AG08396 (cell line): ENCODE measurements at regions not wholly inside any gene's neighbourhood (a gene's known extent, or its start where the extent isn't known, plus 50 kb on each side); places are given as distances from the start of the nearest gene placed in this dataset.

ENCODE experiments used
- DNase-seq: peaks from one replicate; pipeline ENCODE4 v3.0.0; 2012; ENCODE audit warnings: low spot score, mixed read lengths

DNA sequence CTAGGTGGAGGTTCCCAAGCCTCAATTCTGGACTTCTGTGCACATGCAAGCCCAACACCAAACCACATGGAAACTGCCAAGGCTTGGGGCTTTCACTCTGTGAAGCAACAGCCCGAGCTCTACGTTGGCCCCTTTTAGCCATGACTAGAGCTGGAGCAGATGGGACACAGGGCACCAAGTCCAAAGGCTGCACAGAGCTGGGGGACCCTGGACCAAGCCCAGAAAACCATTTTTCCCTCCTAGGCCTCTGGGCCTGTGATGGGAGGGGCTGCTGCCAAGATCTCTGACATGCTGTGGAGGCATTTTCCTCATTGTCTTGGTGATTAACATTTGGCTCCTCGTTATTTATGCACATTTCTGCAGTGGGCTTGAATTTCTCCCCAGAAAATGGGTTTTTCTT, 258.7 kb upstream of the ACTRT1 start:
- DNase-seq, result no peak

DNA sequence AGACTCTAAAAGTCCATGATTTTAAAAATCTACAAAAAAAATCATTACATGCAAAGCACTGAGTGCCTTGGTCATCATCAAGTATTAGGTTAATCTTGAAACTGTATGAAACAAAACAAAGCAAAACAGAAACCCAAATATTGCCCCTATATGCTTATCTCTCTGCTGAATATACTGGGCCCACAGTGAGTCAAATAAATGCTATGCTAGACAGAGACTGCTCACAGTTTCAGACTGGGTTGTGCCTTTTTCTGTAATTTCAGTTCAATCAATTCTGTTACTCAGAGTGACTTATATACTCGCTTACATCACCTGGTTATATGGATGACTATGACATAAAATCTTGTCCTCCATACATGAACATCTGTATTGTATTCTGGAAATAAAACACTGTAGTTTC, 257.1 kb upstream of the ACTRT1 start:
- DNase-seq, result no peak

DNA sequence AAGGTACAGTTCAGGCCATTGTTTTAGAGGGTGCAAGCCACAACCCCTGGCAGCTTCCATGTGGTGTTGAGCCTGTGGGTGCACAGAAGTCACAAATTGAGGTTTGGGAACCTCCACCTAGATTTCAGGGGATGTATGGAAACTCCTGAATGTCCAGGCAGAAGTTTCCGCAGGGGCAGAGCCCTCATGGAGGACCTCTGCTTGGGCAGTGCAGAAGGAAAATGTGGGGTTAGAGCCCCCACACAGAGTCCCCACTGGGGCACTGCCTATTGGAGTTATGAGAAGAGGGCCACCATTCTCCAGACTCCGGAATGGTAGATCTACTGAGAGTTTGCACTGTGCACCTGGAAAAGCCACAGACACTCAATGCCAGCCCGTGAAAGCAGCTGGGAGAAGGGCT, 242.0 kb upstream of the ACTRT1 start:
- DNase-seq, result no peak

DNA sequence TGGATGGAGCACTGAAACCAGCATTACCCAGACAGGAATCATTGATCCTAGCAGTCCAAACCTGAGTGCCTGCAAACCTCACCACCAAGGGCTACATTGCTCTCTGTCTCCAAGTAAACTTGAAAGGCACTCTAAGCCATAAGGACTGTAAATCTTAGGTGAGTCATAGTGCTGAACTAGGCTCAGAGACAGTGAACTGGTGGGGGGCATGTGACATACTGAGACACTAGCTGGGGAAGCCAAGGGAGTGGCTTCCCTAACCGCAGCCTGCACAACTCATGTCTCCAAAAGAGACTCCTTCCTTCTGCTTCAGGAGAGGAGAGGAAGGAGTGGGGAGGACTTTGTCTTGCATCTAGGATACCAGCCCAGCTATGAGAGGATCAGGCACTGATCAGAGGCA, 235.5 kb upstream of the ACTRT1 start:
- DNase-seq, result no peak

DNA sequence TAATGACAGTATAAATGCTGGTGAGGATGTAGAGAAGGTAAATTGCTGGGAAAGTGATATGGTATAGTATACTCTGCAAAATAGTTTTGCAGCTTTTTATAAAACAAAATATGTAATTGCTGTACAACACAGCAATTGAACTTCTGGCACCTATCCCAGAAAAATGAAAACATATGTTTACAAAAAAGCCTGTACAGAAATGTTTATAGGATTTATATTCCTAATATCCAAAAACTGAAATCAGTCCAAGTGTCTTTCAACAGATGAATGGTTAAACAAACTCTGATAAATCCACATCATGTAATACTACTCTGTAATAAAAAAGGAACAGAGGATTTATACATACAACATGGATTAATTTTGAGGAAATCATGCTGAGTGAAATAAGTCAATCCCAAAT, 198.4 kb upstream of the ACTRT1 start:
- DNase-seq, result no peak

DNA sequence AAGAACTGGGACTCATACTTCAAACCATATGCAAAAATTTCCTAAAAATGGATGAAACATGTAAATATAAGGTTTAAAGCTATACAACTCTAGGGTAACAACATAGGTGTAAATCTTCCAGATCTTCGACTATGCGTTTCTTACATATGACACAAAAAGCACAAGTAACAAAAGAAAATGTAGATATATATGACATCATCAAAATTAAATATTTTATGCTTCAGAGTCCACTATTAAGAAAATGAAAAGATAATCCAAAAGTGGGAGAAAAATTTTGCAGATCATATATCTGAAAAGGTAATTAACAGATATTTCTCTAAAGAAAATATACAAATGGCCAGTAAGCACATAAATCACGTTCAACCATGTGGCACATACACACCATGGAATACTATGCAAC, 164.2 kb upstream of the ACTRT1 start:
- no peak for DNase-seq

DNA sequence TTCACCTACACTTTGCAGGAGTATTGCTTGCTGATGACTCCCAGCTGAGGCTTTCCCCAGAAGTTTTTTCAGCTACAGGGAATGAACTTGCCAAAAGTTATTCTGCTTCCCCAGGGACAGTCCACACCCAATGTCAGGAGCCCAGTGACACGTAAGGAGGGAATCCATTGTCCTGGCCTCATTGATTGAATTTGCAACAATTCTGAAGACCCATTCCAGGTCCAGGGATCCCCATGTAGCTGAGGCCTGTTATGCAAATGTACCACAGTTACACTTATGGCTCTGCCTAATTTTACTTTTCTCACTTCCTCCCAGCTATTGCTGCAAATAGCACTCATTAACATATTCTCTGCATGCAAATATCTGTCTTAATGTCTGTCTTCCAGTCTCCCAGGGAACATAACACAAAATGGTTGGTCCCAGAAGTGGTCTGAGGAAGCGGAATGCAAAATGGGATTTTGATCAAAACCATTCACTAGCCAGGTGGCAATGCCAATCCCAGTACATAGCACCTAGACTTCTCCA, 113.7 kb upstream of the ACTRT1 start:
- no peak for DNase-seq

DNA sequence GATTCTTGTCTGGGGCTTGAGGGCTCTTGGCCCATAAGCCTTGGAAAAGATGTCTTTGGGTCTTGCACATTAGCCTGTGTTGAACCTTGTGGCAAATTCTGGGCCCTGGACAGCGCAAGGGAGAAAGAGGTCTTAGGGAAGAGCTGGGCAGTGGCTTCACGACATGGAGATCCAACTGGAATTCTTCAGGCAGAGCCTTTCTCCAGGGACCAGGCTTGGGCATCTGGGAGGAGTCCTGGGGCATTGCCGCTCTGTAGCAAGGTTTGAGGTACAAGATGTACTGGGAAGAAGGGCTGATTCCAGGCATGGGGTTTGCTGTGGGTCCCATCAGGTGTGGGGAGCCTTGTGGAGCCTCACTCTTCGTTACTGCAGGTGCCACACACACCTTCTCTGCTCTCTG, 104.0 kb upstream of the ACTRT1 start:
- no peak for DNase-seq

DNA sequence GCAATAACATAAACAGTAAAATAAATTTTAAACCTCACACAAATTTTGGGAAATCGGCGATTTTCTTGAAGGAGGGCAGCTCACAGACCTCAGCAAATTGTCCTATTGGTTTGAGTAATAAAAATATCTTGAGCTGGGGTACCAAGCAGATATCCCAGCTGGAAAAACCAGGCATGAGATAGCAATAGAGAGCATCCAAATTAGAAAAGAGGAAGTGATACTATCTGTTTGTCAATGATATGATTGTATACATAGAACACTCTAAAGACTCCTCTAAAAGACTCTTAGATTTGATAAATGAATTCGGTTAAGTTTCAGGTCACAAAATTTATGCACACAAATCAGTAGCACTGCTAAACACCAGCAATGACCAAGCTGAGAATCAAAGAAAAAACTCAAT, 90.5 kb upstream of the ACTRT1 start:
- no peak for DNase-seq

DNA sequence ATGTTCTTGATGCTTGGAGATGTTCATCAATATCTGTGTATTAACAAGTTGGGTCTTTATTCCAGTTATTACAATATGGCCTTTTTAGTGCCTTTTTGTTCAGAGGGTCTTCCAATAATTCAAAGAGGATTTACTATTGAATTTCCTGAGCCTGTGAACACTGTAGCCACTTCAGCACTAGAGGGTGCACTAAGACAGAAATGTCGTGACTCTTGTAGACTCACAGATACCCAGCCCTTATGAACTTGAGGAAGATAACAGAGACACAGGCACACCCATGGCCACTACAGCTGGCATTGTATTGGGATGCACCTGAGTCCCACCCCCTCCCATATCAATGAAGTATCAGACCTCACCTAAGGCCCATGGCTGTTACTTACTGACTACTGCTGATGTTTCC, 54.4 kb upstream of the ACTRT1 start:
- no peak for DNase-seq

DNA sequence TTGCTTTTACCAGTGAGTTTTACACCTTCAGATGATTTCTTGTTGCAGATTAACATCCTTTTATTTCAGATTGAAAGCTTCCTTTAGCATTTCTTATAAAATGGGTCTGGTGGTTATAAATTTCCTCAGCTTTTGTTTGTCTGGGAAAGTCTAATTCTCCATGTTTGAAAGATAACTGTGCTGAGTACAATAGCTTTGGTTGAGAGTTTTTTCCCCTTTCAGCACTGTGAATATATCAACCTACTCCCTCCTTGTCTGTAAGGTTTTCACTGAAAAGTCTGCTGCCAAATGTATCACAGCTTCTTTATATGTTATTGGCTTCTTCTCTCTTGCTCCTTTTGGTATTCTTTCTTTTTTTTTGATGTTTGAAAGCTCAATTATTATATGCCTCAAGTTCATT, 53.5 kb upstream of the ACTRT1 start:
- no peak for DNase-seq
